ENCODE measurements at regions not wholly inside any gene's neighbourhood (a gene's known extent, or its start where the extent isn't known, plus 50 kb on each side); places are given as distances from the start of the nearest gene placed in this dataset.

GRCh38 chr7:68858497-68858896 is 739.8 kb upstream of the AUTS2 start:
- no peak overlapping the region for H3K9ac ChIP-seq (ENCODE audit: low read length)
- no peaks in the 10 kb centered on the region for H3K27me3 ChIP-seq (replicated peaks; ENCODE audit: insufficient read depth, low read length)
- no peak overlapping the region for H3K27ac ChIP-seq (ENCODE audit: low read length)
- no peaks in the 10 kb centered on the region for H3K79me2 ChIP-seq (ENCODE audit: low read length)
- no peak overlapping the region for H3K4me2 ChIP-seq (ENCODE audit: low read depth, low read length)
- no peaks in the 10 kb centered on the region for H3K36me3 ChIP-seq (replicated peaks; ENCODE audit: insufficient read depth, low read length)
- H3K9me3 ChIP-seq (replicated peaks; ENCODE audit: insufficient read depth, low read length), result no peaks in the 10 kb centered on the region
- no peaks in the 10 kb centered on the region for H3K4me1 ChIP-seq (ENCODE audit: low read length)
- H3K4me3 ChIP-seq (ENCODE audit: low read length), result no peak overlapping the region
- H2AFZ ChIP-seq (ENCODE audit: low read length), result no peak overlapping the region
- no peaks in the 10 kb centered on the region for H3K9me2 ChIP-seq (replicated peaks; ENCODE audit: insufficient read depth, low read length)
- no peak for TF ChIP-seq EZH2phosphoT487 (IDR thresholded peaks at IDR 0.05; ENCODE audit: low read length)
- TF ChIP-seq CTCF (IDR thresholded peaks at IDR 0.05; ENCODE audit: low read length), result no peak
- TF ChIP-seq EZH2 (optimal IDR thresholded peaks at IDR 0.05; ENCODE audit: low read depth, low read length), result no peak
- H3F3A ChIP-seq (ENCODE audit: insufficient read depth, low read length), result no peaks in the 10 kb centered on the region
- H4K20me1 ChIP-seq (ENCODE audit: insufficient read depth, low read length), result no peaks in the 10 kb centered on the region
- DNase-seq, result no peak

- Histone ChIP-seq H3K9ac (ENCODE audit: low read length) (no peak overlapping the region), H3K9me3 (replicated peaks; ENCODE audit: insufficient read depth, low read length) (no peaks in the 10 kb centered on the region), H3F3A (ENCODE audit: insufficient read depth, low read length) (no peaks in the 10 kb centered on the region), H3K4me2 (ENCODE audit: low read depth, low read length) (no peak overlapping the region), H3K36me3 (replicated peaks; ENCODE audit: insufficient read depth, low read length) (no peaks in the 10 kb centered on the region), H3K27ac (ENCODE audit: low read length) (no peak overlapping the region), H4K20me1 (ENCODE audit: insufficient read depth, low read length) (no peaks in the 10 kb centered on the region), H2AFZ (ENCODE audit: low read length) (no peak overlapping the region), H3K9me2 (replicated peaks; ENCODE audit: insufficient read depth, low read length) (no peaks in the 10 kb centered on the region), H3K27me3 (replicated peaks; ENCODE audit: insufficient read depth, low read length) (no peaks in the 10 kb centered on the region), H3K4me1 (ENCODE audit: low read length) (no peaks in the 10 kb centered on the region), H3K79me2 (ENCODE audit: low read length) (no peaks in the 10 kb centered on the region), H3K4me3 (ENCODE audit: low read length) (no peak overlapping the region)
- TF ChIP-seq EZH2 (optimal IDR thresholded peaks at IDR 0.05; ENCODE audit: low read depth, low read length) (no peak), EZH2phosphoT487 (IDR thresholded peaks at IDR 0.05; ENCODE audit: low read length) (no peak), CTCF (IDR thresholded peaks at IDR 0.05; ENCODE audit: low read length) (no peak)
- no peak for DNase-seq
Measured at GRCh38 chr7:68861171-68861570, 737.1 kb upstream of the AUTS2 start.

- no peaks in the 10 kb centered on the region for H3F3A ChIP-seq (ENCODE audit: insufficient read depth, low read length)
- H3K36me3 ChIP-seq (replicated peaks; ENCODE audit: insufficient read depth, low read length), result no peaks in the 10 kb centered on the region
- H3K9me3 ChIP-seq (replicated peaks; ENCODE audit: insufficient read depth, low read length), result no peaks in the 10 kb centered on the region
- H4K20me1 ChIP-seq (ENCODE audit: insufficient read depth, low read length), result no peaks in the 10 kb centered on the region
- no peaks in the 10 kb centered on the region for H3K4me1 ChIP-seq (ENCODE audit: low read length)
- no peak overlapping the region for H3K4me2 ChIP-seq (ENCODE audit: low read depth, low read length)
- no peak overlapping the region for H3K27ac ChIP-seq (ENCODE audit: low read length)
- H3K4me3 ChIP-seq (ENCODE audit: low read length), result no peak overlapping the region
- TF ChIP-seq EZH2phosphoT487 (IDR thresholded peaks at IDR 0.05; ENCODE audit: low read length) (no peak), EZH2 (optimal IDR thresholded peaks at IDR 0.05; ENCODE audit: low read depth, low read length) (no peak), CTCF (IDR thresholded peaks at IDR 0.05; ENCODE audit: low read length) (no peak)
- H3K27me3 ChIP-seq (replicated peaks; ENCODE audit: insufficient read depth, low read length), result no peaks in the 10 kb centered on the region
- H3K9me2 ChIP-seq (replicated peaks; ENCODE audit: insufficient read depth, low read length), result no peaks in the 10 kb centered on the region
- H3K79me2 ChIP-seq (ENCODE audit: low read length), result no peaks in the 10 kb centered on the region
- DNase-seq, result no peak
- no peak overlapping the region for H3K9ac ChIP-seq (ENCODE audit: low read length)
- no peak overlapping the region for H2AFZ ChIP-seq (ENCODE audit: low read length)
Measured at GRCh38 chr7:68862261-68862660, 736.0 kb upstream of the AUTS2 start.
